GM12892 (cell line): ENCODE measurements at regions not wholly inside any gene's neighbourhood (a gene's known extent, or its start where the extent isn't known, plus 50 kb on each side); places are given as distances from the start of the nearest gene placed in this dataset.

Experiments used
- POLR2A ChIP-seq: IDR thresholded peaks from 2 replicates; pipeline ENCODE4 v1.6.1; 2011; ENCODE audit warnings: low read depth, low read length, control low read depth
- POLR2AphosphoS5 ChIP-seq: IDR thresholded peaks from 2 replicates; pipeline ENCODE4 v1.6.1; 2011; ENCODE audit warnings: low read depth, low read length, control low read depth
- TAF1 ChIP-seq: IDR thresholded peaks from 2 replicates; pipeline ENCODE4 v1.6.1; 2011; ENCODE audit warnings: low read depth, mild to moderate bottlenecking, control low read depth, low read length, borderline replicate concordance

- TF ChIP-seq POLR2A (no peak), POLR2AphosphoS5 (no peak), TAF1 (no peak)
Observed at GRCh38 chr12:43111608-43112007, 440.4 kb downstream of the ADAMTS20 start.
